ENCODE measurements at regions not wholly inside any gene's neighbourhood (a gene's known extent, or its start where the extent isn't known, plus 50 kb on each side); places are given as distances from the start of the nearest gene placed in this dataset.

- no peak overlapping the region for H3K4me3 ChIP-seq (replicated peaks in 1 of 3; ENCODE audit: low read depth in 2 of 3, low read length in 3 of 3)
- H3K27ac ChIP-seq (ENCODE audit: low read depth in 1 of 2, low read length in 2 of 2): no peak overlapping the region
- DNase-seq: no peak
- Mint-ChIP-seq H3K4me3 (no peak overlapping the region), H3K36me3 (no peaks in the 10 kb centered on the region), H3K27ac (no peak overlapping the region), H3K9me3 (peaks cover 0 to 4% (median 2%) of the 10 kb centered on the region in 7 donors), H3K27me3 (ENCODE audit: low read depth in 3 of 3) (peaks cover 0 to 4% (median 2%) of the 10 kb centered on the region in 3 donors), H3K4me1 (no peaks in the 10 kb centered on the region)
- TF ChIP-seq, protein P1, sequence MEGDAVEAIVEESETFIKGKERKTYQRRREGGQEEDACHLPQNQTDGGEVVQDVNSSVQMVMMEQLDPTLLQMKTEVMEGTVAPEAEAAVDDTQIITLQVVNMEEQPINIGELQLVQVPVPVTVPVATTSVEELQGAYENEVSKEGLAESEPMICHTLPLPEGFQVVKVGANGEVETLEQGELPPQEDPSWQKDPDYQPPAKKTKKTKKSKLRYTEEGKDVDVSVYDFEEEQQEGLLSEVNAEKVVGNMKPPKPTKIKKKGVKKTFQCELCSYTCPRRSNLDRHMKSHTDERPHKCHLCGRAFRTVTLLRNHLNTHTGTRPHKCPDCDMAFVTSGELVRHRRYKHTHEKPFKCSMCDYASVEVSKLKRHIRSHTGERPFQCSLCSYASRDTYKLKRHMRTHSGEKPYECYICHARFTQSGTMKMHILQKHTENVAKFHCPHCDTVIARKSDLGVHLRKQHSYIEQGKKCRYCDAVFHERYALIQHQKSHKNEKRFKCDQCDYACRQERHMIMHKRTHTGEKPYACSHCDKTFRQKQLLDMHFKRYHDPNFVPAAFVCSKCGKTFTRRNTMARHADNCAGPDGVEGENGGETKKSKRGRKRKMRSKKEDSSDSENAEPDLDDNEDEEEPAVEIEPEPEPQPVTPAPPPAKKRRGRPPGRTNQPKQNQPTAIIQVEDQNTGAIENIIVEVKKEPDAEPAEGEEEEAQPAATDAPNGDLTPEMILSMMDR (IDR thresholded peaks at IDR 0.05): no peak
- no peaks in the 10 kb centered on the region for H3K4me1 ChIP-seq (ENCODE audit: control insufficient read depth in 1 of 2, insufficient read depth in 2 of 2, low read length in 2 of 2)
- no peaks in the 10 kb centered on the region for H3K79me2 ChIP-seq (ENCODE audit: insufficient read depth, low read length)
- no peak overlapping the region for H3K9ac ChIP-seq (ENCODE audit: insufficient read depth, low read length, poor library complexity, severe bottlenecking)
- no peak overlapping the region for H3K4me2 ChIP-seq (replicated peaks; ENCODE audit: extremely low read depth, low read length, poor library complexity, severe bottlenecking)
- intact Hi-C loops (cut with micrococcal nuclease): no loop called here
- H3K9me3 ChIP-seq (replicated peaks in 1 of 2; ENCODE audit: control insufficient read depth in 1 of 2, insufficient read depth in 1 of 2, low read length in 2 of 2): peaks cover 3 to 7% of the 10 kb centered on the region in 2 donors
- no peaks in the 10 kb centered on the region for H3K36me3 ChIP-seq (replicated peaks in 1 of 2; ENCODE audit: control insufficient read depth in 1 of 2, insufficient read depth in 2 of 2, low read length in 2 of 2)
- WGBS (ENCODE audit: insufficient coverage): 92% methylated on average over 2 of the region's 2 CpGs
- H4K20me1 ChIP-seq (ENCODE audit: insufficient read depth, low read length): no peaks in the 10 kb centered on the region
- H3K27me3 ChIP-seq (ENCODE audit: control insufficient read depth in 2 of 2, insufficient read depth in 2 of 2, low read length in 2 of 2): no peaks in the 10 kb centered on the region
- no peak overlapping the region for H2AFZ ChIP-seq (ENCODE audit: insufficient read depth, low read depth, low read length, poor library complexity, severe bottlenecking)
These were observed 60.8 kb upstream of the DYNAP start for GRCh38 chr18:54530285-54530684.

DNA sequence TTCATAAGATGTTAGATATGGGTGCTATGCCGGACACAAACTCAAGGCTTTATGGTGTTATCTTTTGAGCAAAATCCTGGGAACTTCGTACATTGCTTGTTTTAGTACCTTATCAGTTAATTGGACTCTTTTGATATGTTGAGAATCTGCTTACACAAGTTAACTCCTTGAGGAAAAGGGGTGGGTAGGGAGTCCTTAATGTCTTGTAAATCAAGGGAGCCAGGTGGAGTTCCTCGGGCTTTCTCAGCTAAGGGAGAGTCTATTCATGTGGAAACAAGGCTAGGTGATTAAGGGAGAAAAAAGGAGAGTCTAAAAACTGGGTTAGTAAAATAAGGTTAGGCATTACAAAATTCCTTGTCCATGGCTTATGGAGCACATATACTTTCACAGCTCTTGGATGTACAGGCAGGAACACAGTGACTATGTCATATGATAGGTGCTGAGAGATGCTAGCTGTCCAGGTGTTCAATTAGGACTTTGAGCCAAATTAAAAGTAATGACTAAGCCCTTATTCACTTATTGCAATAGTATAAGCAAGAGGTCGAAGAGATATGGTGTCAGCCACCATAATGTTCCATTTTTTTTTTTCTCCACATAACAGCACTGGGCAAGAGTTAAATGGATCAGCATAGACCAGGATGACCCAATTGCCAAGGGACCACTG lies 59.5 kb upstream of the DYNAP start:
- peaks cover 15 to 19% of the 10 kb centered on the region in 2 donors for H3K9me3 ChIP-seq (replicated peaks in 1 of 2; ENCODE audit: control insufficient read depth in 1 of 2, insufficient read depth in 1 of 2, low read length in 2 of 2)

More for the DNA sequence above, 59.5 kb upstream of the DYNAP start:
- Histone ChIP-seq H3K27me3 (ENCODE audit: control insufficient read depth in 2 of 2, insufficient read depth in 2 of 2, low read length in 2 of 2) (no peaks in the 10 kb centered on the region), H3K4me1 (ENCODE audit: control insufficient read depth in 1 of 2, insufficient read depth in 2 of 2, low read length in 2 of 2) (no peaks in the 10 kb centered on the region), H2AFZ (ENCODE audit: insufficient read depth, low read depth, low read length, poor library complexity, severe bottlenecking) (no peak overlapping the region), H3K27ac (ENCODE audit: low read depth in 1 of 2, low read length in 2 of 2) (no peak overlapping the region), H3K9ac (ENCODE audit: insufficient read depth, low read length, poor library complexity, severe bottlenecking) (no peak overlapping the region), H3K36me3 (replicated peaks in 1 of 2; ENCODE audit: control insufficient read depth in 1 of 2, insufficient read depth in 2 of 2, low read length in 2 of 2) (no peaks in the 10 kb centered on the region), H3K4me2 (replicated peaks; ENCODE audit: extremely low read depth, low read length, poor library complexity, severe bottlenecking) (no peak overlapping the region), H3K79me2 (ENCODE audit: insufficient read depth, low read length) (no peaks in the 10 kb centered on the region), H3K4me3 (replicated peaks in 1 of 3; ENCODE audit: low read depth in 2 of 3, low read length in 3 of 3) (no peak overlapping the region), H4K20me1 (ENCODE audit: insufficient read depth, low read length) (no peaks in the 10 kb centered on the region)
- no peak for DNase-seq
- H3K9me3 Mint-ChIP-seq: peaks cover 0 to 4% (median 2%) of the 10 kb centered on the region in 7 donors
- H3K27ac Mint-ChIP-seq: no peak overlapping the region
- no peaks in the 10 kb centered on the region for H3K4me1 Mint-ChIP-seq
- 73% methylated on average over 3 of the region's 4 CpGs for WGBS (ENCODE audit: insufficient coverage)
- no peak overlapping the region for H3K4me3 Mint-ChIP-seq
- H3K27me3 Mint-ChIP-seq (ENCODE audit: low read depth in 3 of 3): peaks cover 0 to 4% (median 2%) of the 10 kb centered on the region in 3 donors
- intact Hi-C loops (cut with micrococcal nuclease): no loop called here
- H3K36me3 Mint-ChIP-seq: no peaks in the 10 kb centered on the region
- TF ChIP-seq, protein P1 (IDR thresholded peaks at IDR 0.05): no peak
